ENCODE measurements at regions not wholly inside any gene's neighbourhood (a gene's known extent, or its start where the extent isn't known, plus 50 kb on each side); places are given as distances from the start of the nearest gene placed in this dataset.
"Not testable (repeated sequence)": the region's sequence is repeated elsewhere in the genome, so short reads cannot be mapped to it uniquely, and the experiment has no call there.

DNA sequence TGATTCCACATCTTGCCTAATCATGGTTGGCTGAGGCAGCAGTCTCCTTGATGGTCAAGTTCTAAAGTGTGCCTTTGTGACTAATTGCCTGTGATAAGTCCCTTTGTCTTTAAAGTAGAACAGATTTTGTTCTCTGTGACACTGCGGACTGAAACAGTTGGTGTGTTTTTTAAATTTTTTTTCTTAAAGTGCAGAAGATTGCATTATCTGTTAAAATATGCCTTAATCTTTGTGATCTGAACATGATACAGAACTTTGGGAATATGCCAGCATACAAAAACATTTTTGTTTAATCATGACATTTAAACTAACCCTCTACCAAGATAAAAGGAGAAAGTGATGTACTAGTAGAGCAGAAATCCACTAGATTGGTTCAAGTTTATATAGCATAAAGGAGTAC is 1260.6 kb upstream of the ADGRL2 start:
- Histone ChIP-seq H3K4me2 (ENCODE audit: unreplicated experiment) (no peak overlapping the region), H3K4me3 (no peak overlapping the region), H3K9me2 (ENCODE audit: insufficient read depth) (no peaks in the 10 kb centered on the region), H3K79me2 (ENCODE audit: insufficient read depth) (no peaks in the 10 kb centered on the region), H3K27ac (no peak overlapping the region), H4K20me1 (ENCODE audit: insufficient read depth) (no peaks in the 10 kb centered on the region), H3K36me3 (ENCODE audit: low read depth) (no peaks in the 10 kb centered on the region), H3K9ac (no peak overlapping the region), H3F3A (ENCODE audit: insufficient read depth) (no peaks in the 10 kb centered on the region), H3K27me3 (replicated peaks; ENCODE audit: insufficient read depth) (no peaks in the 10 kb centered on the region), H2AFZ (no peak overlapping the region), H3K9me3 (ENCODE audit: low read depth) (no peaks in the 10 kb centered on the region), H3K4me1 (ENCODE audit: insufficient read depth) (no peaks in the 10 kb centered on the region)
- 53 to 60% methylated on average over 1 of the region's 1 CpG for WGBS, 2 experiments (ENCODE audit: low coverage in 1 of 2, low lambda C conversion rate in 2 of 2, missing lambda C conversion rate in 2 of 2)
- in situ Hi-C loops (cut with MboI) = no loop called here
- DNase-seq = no peak
- TF ChIP-seq EZH2 (IDR thresholded peaks at IDR 0.05; ENCODE audit: insufficient read depth, poor library complexity, severe bottlenecking) (no peak), EZH2phosphoT487 (IDR thresholded peaks at IDR 0.05; ENCODE audit: insufficient read depth, low read depth) (no peak)

DNA sequence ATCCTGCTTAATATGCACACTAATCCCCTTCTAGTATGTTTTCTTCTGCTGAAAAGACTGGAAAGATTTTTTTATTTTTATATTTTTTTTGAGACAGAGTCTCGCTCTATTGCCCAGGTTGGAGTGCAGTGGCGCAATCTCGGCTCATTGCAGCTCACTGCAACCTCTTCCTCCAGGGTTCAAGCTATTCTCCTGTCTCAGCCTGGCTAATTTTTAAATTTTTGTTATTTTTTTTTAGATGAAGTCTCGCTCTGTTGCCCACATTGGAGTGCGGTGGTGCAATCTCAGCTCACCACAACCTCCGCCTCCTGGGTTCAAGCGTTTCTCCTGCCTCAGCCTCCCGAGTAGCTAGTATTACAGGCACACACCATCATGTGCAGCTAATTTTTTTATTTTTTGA is 1261.4 kb upstream of the ADGRL2 start:
- H3K27ac ChIP-seq; H3K27me3 ChIP-seq (replicated peaks; ENCODE audit: insufficient read depth); H3K9me2 ChIP-seq (ENCODE audit: insufficient read depth); in situ Hi-C loops (cut with MboI); H3K4me1 ChIP-seq (ENCODE audit: insufficient read depth); DNase-seq; H3F3A ChIP-seq (ENCODE audit: insufficient read depth); H3K36me3 ChIP-seq (ENCODE audit: low read depth); H3K79me2 ChIP-seq (ENCODE audit: insufficient read depth); H3K9ac ChIP-seq; H2AFZ ChIP-seq; H4K20me1 ChIP-seq (ENCODE audit: insufficient read depth); H3K4me2 ChIP-seq (ENCODE audit: unreplicated experiment); H3K9me3 ChIP-seq (ENCODE audit: low read depth); H3K4me3 ChIP-seq: not testable (repeated sequence)
- WGBS, 2 experiments (ENCODE audit: low coverage in 1 of 2, low lambda C conversion rate in 2 of 2, missing lambda C conversion rate in 2 of 2) = 49 to 57% methylated on average over 8 of the region's 8 CpGs

DNA sequence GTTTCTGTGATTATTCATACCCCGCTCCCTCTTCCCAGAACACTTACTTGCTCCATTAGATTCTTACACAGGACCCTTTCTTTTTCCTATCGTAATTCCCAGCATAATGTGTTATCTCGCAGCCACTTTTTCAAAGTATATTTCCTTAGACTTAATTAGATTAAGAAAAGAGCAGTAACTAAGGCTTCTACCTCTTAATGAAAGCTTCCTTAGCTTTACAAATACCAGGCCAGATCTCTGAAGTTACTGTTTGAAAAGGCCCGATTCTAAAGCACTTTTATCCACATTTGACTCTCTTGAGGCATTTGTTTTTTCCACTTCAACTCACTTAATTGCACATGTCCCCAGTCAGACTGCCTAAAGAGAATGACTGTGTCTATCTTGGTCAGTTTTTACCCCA is 1264.3 kb upstream of the ADGRL2 start:
- Histone ChIP-seq H3K9ac (no peak overlapping the region), H3K36me3 (ENCODE audit: low read depth) (no peaks in the 10 kb centered on the region), H3K27ac (no peak overlapping the region), H3K9me3 (ENCODE audit: low read depth) (no peaks in the 10 kb centered on the region), H3K4me2 (ENCODE audit: unreplicated experiment) (no peak overlapping the region), H4K20me1 (ENCODE audit: insufficient read depth) (no peaks in the 10 kb centered on the region), H3K79me2 (ENCODE audit: insufficient read depth) (no peaks in the 10 kb centered on the region), H3K9me2 (ENCODE audit: insufficient read depth) (no peaks in the 10 kb centered on the region), H3K27me3 (replicated peaks; ENCODE audit: insufficient read depth) (no peaks in the 10 kb centered on the region), H3K4me3 (no peak overlapping the region), H3F3A (ENCODE audit: insufficient read depth) (no peaks in the 10 kb centered on the region), H3K4me1 (ENCODE audit: insufficient read depth) (no peaks in the 10 kb centered on the region), H2AFZ (no peak overlapping the region)
- in situ Hi-C loops (cut with MboI) = no loop called here
- 19 to 30% methylated on average over 4 of the region's 4 CpGs for WGBS, 2 experiments (ENCODE audit: low coverage in 1 of 2, low lambda C conversion rate in 2 of 2, missing lambda C conversion rate in 2 of 2)
- DNase-seq = no peak
- TF ChIP-seq EZH2phosphoT487 (IDR thresholded peaks at IDR 0.05; ENCODE audit: insufficient read depth, low read depth) (no peak), EZH2 (IDR thresholded peaks at IDR 0.05; ENCODE audit: insufficient read depth, poor library complexity, severe bottlenecking) (no peak)

DNA sequence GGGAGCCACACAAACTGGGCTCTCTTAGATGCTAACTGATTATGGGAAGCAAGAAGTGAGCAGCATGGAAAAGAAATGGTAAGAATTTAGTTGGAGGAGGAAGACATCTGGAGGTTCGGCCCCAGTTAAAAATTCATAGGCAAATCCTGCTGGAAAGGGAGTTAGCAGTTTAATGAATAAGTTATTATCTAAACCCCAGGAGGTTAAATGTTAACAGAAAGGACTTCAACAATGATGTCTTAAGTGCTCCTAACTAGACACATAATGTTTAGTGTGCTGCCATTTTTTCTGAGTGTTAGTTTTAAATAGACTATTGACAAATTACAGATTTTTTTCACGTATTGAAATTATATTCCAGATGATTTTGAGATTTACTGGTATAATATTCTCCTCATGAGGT is 1265.3 kb upstream of the ADGRL2 start:
- in situ Hi-C loops (cut with MboI) = no loop called here

DNA sequence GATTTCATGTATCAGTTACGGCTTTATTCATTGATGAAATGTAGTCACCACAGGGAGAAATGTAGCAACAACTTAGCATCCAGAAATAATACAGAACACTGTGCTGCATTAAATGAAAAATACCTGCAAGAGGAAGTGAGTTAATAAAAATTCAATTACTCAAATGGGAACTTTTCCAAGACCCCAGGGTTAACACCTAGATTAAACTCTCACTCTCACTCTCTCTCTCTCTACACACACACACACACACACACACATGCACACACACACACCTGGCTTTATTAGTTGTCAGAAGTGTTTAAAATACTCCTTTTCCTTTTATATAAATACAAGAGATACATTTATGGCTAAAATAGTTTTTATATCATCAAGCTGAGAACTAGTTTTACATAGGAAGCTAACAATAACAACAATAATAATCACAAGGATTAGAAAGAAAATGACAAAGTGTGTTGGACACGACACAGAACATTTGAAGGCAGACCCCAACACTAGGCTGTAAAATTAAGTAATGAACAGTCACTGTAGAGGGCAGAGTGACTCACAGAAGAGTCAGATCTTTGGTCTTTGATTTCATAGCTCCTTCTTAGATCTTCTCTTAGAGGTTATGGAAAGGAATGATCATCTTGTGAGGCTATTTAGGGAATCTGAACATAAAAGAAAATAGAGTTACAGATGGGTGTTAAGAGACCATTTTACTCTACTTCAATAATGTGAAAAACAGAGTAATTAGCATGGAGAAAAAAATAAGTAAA is 1266.0 kb upstream of the ADGRL2 start:
- no peaks in the 10 kb centered on the region for H3K36me3 ChIP-seq (ENCODE audit: low read depth)
- DNase-seq = no peak
- H3K4me3 ChIP-seq = no peak overlapping the region
- TF ChIP-seq EZH2 (IDR thresholded peaks at IDR 0.05; ENCODE audit: insufficient read depth, poor library complexity, severe bottlenecking) = no peak
- no peak for TF ChIP-seq EZH2phosphoT487 (IDR thresholded peaks at IDR 0.05; ENCODE audit: insufficient read depth, low read depth)
- H2AFZ ChIP-seq = no peak overlapping the region
- in situ Hi-C loops (cut with MboI) = no loop called here
- H3K27ac ChIP-seq = no peak overlapping the region
- no peaks in the 10 kb centered on the region for H3K27me3 ChIP-seq (replicated peaks; ENCODE audit: insufficient read depth)
- no peaks in the 10 kb centered on the region for H3K4me1 ChIP-seq (ENCODE audit: insufficient read depth)
- H3K9me2 ChIP-seq (ENCODE audit: insufficient read depth) = no peaks in the 10 kb centered on the region
- H3F3A ChIP-seq (ENCODE audit: insufficient read depth) = no peaks in the 10 kb centered on the region
- no peak overlapping the region for H3K4me2 ChIP-seq (ENCODE audit: unreplicated experiment)
- no peaks in the 10 kb centered on the region for H3K79me2 ChIP-seq (ENCODE audit: insufficient read depth)
- H3K9ac ChIP-seq = no peak overlapping the region
- no peaks in the 10 kb centered on the region for H4K20me1 ChIP-seq (ENCODE audit: insufficient read depth)
- WGBS, 2 experiments (ENCODE audit: low coverage in 1 of 2, low lambda C conversion rate in 2 of 2, missing lambda C conversion rate in 2 of 2) = 15 to 29% methylated on average over 2 of the region's 2 CpGs
- no peaks in the 10 kb centered on the region for H3K9me3 ChIP-seq (ENCODE audit: low read depth)

More for the DNA sequence above, 1265.3 kb upstream of the ADGRL2 start:
- H3K36me3 ChIP-seq (ENCODE audit: low read depth) = no peaks in the 10 kb centered on the region
- DNase-seq = no peak
- H3K27me3 ChIP-seq (replicated peaks; ENCODE audit: insufficient read depth) = no peaks in the 10 kb centered on the region
- H3K9ac ChIP-seq = no peak overlapping the region
- H2AFZ ChIP-seq = no peak overlapping the region
- no peaks in the 10 kb centered on the region for H3K79me2 ChIP-seq (ENCODE audit: insufficient read depth)
- no peak overlapping the region for H3K27ac ChIP-seq
- no peaks in the 10 kb centered on the region for H3K9me3 ChIP-seq (ENCODE audit: low read depth)
- H3F3A ChIP-seq (ENCODE audit: insufficient read depth) = no peaks in the 10 kb centered on the region
- no peak overlapping the region for H3K4me2 ChIP-seq (ENCODE audit: unreplicated experiment)
- TF ChIP-seq EZH2phosphoT487 (IDR thresholded peaks at IDR 0.05; ENCODE audit: insufficient read depth, low read depth) = no peak
- H3K4me3 ChIP-seq = no peak overlapping the region
- no peaks in the 10 kb centered on the region for H3K9me2 ChIP-seq (ENCODE audit: insufficient read depth)
- H3K4me1 ChIP-seq (ENCODE audit: insufficient read depth) = no peaks in the 10 kb centered on the region
- no peaks in the 10 kb centered on the region for H4K20me1 ChIP-seq (ENCODE audit: insufficient read depth)
- WGBS, 2 experiments (ENCODE audit: low coverage in 1 of 2, low lambda C conversion rate in 2 of 2, missing lambda C conversion rate in 2 of 2) = 12 to 17% methylated on average over 2 of the region's 2 CpGs

Measured in GM23248 (cell line).